NOMO-1 treated with DMSO at 0.1 percent for 48 hours (cell line): ENCODE measurements at regions not wholly inside any gene's neighbourhood (a gene's known extent, or its start where the extent isn't known, plus 50 kb on each side); places are given as distances from the start of the nearest gene placed in this dataset.

Experiments
- DNase-seq: peaks from one replicate; lab custom pipeline; 2025; ENCODE audit not compliant: unreplicated experiment; lab: John Stamatoyannopoulos, UW

DNA sequence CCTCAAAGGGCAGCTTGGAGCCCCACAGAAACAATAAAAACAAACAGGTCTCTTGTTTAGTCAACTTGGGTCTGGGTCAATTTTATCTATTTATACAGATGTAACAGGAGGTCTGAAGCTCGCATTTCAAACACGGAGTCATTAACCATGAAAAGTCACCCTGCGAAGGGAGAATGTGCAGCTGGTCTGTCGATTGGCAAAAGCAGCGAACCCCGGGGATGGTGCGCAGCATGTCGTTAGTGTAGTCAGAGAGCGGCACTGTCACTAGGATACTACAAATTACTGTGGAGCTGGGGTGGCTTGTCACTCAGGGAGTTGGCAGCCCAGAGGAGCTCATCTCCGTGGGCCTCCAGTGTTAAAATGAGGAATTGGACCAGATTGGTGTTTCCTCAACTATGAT lies 190.4 kb upstream of the ARG1 start:
- DNase-seq, result no peak

DNA sequence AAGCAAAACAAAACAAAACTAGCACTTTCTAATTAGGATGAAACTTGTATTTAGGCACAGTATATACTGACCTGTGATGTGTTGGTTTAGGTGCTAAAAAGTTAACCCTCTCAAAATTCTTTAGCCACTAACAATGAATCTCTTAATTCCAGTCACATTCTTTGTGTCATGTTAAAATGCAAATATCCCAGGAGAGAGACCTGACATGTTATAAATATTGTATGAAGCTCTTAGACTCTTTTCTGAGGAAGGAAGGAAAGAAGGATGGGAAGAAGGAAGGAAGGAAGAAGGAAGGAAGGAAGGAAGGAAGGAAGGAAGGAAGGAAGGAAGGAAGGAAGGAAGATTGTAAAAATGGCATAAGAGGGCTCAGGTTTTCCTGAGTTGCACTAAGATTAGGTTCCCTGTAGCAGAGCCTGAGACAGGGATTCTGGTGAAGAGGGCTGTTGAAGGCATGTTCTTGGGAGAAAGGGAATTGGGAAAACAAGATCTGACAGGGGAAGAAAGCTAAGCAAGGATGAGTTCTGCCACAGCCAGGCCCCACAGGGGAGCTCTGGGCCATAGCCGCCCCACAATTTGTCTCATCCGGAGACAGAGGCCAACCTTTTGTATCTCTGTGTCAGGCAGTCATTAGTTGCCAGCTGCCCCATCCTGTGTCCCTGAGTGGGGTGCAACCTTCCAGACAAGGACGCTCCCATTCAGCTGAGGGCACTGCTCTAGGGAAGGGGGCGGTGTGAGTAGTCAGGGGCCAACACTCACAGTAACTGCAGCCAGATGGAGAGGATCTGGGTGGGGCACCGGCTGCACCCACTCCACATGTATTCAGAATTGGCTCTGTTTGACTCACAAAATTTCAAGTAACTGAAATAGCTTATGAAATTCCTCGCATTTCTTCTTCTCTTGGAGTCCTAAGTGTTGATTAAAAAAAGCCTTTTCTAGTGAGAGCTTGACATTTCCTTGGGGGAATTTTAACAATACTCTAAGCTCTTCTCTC lies 189.3 kb upstream of the ARG1 start:
- DNase-seq, result no peak

DNA sequence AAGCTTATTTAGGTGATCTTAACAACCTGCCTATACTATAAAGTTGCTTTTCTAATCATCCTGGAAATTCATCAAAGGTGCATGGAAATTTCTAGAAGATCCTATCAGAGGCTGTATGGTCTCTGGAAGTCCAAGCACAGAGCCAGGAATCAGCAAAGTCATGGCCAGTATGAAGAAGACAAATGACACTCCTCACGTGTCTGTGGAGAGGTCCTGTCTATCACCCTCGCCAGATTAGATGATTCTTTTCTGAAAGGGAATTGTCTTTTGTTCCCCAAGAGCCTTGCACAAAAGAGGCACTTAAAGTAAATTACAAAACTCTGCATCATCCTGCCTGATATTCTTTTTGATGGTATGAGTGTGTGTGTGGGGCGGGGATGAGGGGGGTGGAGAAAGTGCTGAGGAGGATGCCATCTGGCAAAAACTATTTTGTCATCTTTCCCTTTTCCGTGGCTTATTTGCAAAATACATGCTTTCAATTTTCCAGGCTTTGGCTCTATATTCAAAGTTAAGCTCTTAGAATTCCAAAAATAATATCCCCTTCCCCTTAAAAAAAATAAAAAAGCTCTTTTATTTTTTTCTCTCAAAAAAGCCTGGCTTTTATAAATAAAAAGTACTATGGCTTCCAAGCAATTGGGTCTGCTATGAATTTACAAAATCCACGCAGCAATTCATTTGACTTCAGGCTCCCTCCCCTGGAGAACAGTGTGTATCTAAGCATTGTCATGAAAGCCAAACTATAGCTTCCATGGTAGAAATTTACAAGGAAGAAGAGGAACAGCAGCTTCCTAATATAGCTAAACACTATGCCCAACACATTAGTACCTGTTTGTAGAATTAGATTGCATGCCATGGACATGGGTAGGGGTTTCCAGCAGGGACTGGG lies 185.2 kb upstream of the ARG1 start:
- no peak for DNase-seq

DNA sequence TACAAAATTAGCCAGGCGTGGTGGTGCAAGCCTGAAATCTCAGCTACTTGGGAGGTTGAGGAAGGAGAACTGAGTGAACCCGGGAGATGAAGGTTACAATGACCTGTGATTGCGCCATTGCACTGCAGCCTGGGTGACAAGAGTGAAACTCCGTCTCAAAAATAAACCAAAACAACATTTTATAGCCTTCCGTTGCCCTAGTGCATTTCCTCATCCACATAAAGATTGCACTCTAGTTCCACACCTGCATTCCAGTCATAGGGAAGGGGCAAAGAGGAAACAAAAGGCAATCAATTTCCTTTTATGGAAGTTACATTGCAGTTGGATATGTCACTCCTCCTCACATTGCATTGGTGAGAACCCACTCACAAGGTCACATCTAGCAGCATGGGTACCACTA lies 182.7 kb upstream of the ARG1 start:
- DNase-seq, result no peak

DNA sequence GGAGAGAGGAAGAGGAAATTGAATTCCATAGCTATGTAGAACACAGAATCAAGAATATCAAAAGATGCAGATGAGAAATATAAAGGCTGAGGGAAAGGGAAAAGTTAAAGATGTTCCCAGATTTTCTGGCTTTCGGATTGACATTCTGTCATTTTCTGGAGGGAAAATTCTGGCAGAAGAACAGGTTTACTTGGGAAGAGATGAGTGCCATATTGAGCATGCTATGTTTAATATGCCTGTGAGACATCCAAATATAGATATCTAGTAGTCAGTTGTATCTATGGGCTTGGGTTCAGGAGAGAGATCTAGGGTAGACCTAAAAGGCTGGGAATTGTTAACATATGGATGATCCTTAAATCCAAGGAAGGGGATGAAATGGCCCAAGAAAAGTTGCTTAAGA lies 181.9 kb upstream of the ARG1 start:
- no peak for DNase-seq

DNA sequence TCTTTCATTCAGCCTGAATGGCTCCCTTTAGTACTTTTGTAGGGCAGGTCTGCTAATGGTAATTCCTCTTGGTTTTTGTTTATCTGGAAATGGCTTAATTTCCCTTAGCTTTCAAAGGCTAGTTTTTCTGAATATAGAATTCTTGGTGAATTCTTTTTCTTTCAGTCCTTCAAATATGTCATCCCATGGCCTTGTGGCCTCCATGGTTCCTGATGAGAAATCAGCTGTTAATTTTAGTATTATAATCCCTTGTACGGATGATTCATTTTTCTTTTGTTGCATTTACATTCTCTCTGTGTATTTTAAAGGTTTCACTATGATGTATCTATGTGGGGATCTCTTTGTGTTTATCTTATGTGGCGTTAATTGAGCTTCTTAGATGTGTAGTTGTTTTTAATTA lies 179.6 kb upstream of the ARG1 start:
- no peak for DNase-seq

DNA sequence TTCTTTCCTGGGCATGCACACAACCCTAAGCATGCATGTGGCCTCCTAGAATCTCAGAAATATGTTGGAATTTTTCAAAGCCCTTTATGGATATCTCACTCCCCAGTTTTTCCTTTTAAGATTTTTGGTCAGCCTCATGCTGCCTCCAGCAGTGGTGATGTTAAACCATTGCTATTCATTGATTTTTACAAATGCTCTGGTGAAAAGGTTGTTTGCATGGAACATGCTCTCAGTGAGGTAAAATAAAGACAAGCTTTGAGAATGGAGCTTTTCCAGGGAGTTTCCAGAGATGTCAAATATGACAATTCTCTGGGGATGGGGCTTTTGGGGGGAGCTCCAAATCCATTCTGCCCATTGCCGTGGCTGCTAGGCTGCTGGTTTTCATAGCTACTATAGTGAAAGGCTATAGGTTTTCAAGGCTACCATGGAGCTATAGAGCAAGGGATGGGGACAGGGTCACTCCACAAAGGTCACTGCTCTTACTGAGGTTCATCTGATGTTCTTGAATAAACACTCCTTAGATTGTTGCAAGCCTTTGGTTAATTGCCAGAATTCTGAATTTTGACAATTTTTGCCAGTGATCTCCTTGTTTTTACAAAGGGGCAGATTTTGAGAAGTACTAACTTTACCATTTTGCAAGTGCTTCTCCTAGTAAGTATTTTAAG lies 178.1 kb upstream of the ARG1 start:
- DNase-seq, result no peak

DNA sequence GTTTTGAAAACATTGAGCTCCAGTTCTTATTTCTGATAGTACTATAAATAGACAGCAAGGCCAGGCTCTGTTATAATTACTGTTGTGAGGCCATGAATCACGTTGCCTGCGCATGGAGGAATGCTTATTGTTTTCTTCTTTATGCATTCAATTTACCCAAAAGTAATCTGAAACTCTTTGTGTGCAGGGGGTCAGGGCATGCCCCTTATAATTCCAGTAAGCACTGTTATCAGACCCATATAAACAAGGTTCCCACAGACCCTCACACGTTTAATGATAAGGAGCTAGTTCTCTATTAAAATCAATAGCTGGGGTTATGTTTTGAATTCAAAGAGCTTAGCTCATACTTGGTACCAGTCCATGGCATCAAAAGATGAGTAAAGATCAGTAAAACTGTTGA lies 174.8 kb upstream of the ARG1 start:
- no peak for DNase-seq

DNA sequence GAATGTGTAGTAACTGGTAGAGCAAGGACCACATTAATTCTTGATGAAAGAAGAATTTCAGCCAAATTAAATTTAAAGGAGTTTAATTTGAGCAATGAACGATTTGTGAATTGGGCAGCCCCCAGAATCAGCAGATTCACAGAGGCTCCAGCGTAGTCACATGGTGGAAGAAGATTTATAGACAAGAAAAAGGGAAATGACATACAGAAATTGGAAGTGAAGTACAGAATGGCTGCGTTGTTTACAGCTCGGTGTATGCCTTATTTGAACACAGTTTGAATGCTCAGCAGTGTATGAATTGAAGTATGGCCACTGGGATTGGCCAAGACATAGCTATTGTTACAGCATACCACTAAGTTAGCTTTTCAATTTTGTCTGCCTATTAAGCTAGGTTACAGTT lies 173.6 kb upstream of the ARG1 start:
- peak; percentile 65 for DNase-seq

DNA sequence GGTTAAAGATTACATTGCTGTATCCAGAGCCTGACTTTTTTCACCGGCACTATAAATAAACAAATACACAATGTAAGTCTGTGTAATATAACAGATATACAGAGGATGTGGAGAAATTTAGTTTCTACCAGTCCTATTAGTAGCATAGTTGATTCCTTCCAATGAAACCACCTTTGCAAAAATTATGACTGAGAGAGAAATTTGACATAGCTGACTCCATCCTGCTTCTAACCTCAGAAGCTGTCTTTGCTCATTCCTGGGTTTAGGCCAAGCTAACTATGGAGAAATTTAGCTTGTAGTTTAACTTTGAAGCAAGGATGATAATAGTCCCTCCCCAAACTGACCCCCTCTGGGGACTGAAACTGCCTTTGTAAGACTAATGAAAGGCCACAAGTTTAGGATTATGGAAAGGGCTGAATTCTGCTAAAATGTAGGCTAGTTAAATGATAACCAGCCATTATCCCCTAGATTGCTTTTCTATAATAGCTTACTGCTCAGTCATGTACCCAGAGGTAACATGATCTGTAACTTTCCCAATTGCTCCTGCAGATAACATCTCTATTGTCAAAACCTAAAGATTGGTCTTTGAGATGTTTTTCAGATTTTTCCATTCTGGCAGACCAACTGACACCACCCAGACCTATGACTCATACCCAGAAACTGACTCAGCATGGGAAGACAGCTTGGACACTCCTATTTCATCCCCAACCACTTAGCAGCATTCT lies 172.8 kb upstream of the ARG1 start:
- DNase-seq, result no peak

DNA sequence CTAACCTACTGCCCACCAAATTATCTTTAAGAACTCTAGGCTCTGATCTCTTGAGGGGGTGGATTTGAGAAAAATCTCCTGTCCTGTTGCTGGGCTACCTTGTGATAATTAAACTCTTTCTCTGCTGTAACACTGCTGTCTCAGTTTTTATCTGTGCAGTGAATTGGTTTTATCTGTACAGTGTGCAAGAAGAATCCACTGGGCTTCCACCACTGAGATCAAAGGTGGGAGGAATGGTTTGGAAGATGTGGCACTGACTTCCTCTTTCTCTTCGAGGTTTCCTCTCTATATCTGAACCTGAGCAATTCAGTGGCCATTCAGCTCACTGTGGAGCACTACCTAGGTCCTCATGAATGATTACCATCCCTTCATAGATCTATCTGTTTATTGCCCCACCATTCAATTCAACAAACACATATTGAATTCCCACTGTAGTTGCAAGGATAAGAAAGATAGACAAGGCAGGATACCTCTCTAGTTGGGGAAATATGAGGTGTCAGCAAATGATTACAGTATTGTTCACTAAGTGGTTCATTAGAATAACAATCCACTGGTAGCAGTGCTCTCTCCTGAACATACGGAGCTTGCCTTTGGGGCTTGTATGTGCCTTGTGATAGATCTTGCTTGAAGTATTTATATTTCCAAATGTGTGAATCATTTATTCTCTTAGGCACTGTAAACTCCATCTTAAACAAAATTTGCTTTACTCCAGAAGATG lies 172.1 kb upstream of the ARG1 start:
- no peak for DNase-seq

DNA sequence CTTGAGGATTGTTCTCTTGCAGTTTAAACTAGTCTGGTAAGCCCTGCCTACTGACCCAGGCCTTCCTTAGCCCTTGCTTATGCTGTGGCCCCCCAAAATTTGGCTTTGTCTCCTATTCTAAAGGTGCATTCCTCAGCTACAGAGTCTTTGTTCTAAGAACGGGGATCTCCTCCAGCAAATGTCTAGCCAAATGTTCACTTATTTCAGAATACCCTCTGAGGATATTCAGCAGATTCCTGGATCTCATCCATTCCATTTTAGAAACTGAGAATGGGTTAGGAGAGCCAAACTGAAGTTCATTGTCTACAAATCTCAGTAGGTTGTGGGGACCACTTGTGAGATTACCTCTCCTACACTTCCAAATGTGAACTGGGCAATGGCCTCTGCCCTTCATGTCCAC lies 164.2 kb upstream of the ARG1 start:
- DNase-seq, result no peak

DNA sequence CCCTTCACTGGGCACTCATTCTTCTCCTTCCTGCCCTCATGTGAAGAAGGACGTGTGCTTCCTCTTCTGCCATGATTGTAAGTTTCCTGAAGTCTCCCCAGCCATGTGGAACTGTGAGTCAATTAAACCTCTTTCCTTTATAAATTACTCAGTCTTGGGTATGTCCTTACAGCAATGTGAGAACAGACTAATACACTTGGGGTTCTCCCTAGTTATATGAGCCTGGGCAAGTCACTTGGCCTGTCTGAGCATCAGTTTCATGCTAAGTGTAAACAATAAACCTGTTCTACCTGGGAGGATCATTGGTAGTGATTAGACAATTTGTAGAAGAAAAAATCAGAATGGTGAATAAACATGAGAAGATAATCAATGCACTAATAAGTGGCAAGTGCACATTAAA lies 162.2 kb upstream of the ARG1 start:
- no peak for DNase-seq

DNA sequence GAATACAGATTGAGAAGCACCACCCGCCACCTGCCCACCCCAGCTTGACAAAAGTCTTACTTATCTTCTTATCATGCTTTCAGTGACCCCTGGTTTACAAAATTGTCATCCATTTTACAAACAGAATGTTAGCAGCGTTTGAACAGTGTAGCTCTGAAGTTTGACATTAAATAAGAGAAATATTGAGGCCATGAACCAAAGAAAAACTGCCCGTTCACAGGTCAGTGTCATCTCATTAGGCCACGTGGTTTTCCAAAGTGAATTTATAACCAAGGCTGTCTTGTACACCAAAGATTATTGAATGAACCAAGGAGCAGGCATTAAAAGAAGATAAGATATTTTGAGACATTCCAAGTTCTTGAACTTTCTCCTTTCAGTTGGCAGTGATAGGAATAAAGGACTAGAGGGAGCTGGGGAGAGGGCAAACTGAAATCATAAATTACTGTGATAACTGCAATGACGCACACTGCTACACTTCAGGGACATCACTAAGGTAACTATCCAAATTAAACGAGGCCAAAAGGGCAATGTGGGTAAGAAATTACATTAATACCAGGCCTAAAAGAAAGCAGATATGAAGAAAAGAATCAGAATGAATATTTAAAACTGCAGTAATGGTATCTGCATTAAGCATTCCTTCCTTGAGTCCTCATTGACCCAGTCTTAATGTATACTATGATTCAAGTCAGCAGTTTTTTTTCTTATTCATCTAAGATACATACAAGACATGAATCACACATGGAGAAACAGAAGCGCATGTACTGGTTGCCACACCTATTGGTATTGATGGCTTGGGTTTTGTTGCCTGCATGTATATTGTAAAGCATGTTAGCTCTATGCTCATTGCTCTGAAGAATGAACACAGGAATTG lies 159.8 kb upstream of the ARG1 start:
- no peak for DNase-seq

DNA sequence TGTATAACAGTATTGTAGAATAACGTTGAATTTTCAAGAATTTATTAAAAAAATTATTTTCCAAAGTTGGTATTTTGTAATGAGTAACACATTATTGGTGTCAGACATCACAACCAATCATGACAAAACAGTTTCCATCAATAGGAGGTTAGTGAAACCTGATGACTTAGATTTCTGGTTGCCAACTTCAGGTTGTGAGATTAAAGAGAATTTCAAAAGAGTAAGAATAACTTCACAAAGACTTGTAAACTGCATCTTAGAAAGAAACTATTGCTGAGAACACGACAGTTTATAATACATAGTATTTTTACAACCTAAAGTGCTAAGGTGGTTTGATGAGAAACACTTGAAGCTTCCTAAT lies 159.2 kb upstream of the ARG1 start:
- DNase-seq, result no peak

DNA sequence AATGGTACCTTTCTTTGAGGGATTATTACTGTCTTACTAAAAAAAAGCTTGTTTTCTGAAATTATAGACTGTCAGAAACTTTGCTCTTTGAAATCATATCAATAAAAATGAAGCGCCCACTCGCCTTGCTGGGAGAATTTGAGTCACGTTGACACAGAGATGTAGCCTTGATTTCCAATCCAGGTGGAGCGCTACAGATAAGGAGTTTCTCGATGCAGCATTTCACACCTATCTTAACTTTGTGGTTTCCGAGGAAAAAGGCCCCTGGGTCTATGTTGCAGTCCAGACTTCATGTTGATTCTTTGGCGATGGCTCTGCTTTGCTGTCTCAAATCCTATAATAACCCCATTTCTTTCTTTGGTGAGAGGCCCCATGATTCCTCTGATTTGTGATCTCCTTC lies 158.1 kb upstream of the ARG1 start:
- DNase-seq, result no peak

DNA sequence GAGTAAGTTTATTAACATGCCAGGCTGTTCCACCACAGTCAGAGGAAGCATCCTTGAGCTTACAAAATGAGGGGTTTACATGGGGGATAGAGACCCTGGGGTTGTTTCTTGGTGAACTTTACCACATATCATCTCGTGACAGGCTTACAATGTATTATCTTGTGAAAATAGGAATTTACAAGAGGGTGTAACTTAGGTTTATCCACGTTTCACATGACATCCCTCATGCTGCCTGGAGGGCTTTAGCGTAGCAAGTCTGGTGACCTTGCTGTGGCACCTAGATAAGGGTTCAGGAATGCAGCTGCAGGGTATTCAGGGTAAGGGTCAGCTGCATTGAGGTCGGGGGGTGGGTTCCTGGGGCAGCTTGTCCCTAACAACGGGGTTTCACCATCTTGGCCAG lies 154.6 kb upstream of the ARG1 start:
- no peak for DNase-seq

DNA sequence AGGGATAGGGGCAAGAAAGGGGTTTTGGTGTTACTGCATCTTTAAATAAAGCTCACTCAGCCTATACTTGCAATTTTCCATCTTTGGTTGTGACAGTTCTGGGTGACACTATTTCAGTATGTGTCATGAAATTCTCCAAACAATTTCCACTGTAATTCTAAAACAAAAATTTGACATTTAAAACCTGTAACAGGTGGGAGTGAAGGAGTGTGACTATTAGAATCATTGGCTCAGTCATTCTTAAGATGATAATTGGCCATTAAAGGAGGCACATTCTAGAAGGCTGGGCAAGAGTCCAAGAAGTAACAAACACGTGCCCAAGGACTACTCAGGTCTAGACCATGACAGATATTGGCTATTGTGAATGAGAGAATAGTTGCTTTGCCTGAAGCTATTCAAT lies 153.3 kb upstream of the ARG1 start:
- no peak for DNase-seq

DNA sequence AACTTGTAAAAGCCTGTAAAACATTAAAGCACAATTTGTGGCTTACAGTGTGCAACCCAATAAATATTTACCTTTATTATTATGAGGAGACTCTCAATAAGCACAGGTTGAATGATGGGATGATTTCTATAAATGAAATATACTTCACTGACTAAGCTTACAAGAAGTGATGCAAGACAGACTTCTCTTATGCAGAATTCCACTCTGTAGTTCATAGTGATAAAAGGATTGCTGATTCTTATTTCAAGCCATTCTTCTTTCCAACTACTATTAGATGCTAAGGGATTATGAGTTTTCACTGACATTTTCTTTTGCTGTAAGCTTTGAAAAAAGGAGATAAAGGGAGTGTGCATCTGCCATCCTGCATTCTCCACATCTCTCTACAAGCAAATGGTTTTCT lies 149.0 kb upstream of the ARG1 start:
- DNase-seq, result no peak
